Thyroid gland (tissue), 4 donors: ENCODE measurements at regions not wholly inside any gene's neighbourhood (a gene's known extent, or its start where the extent isn't known, plus 50 kb on each side); places are given as distances from the start of the nearest gene placed in this dataset.

Experiments used
- DNase-seq, 2 donors: peaks; one replicate each; pipeline ENCODE4 v3.0.0-alpha.2; 2019
- H3K27ac ChIP-seq, 3 donors: fragments of 200-600 bp; sonication (generic); 1 replicate in 2 of 3; 2 replicates in 1 of 3; pipeline ENCODE4 v1.5.1; 2016 to 2019; ENCODE audit warnings: mild to moderate bottlenecking in 1 of 3, moderate library complexity in 1 of 3
- H3K27me3 ChIP-seq: fragments of 200-600 bp; sonication (generic); one replicate; pipeline ENCODE4 v1.5.1; 2019
- H3K36me3 ChIP-seq, 2 donors: fragments of 200-600 bp; sonication (generic); one replicate each; pipeline ENCODE4 v1.5.1; 2016 to 2019
- H3K4me1 ChIP-seq, 2 donors: fragments of 200-600 bp; sonication (generic); one replicate each; pipeline ENCODE4 v1.5.1; 2017 to 2019
- H3K4me3 ChIP-seq, 3 donors: fragments of 200-600 bp; sonication (generic); replicated peaks in 1 of 3; 1 replicate in 2 of 3; 2 replicates in 1 of 3; pipeline ENCODE4 v1.5.1; 2016; ENCODE audit warnings: mild to moderate bottlenecking in 1 of 3
- H3K9me3 ChIP-seq: fragments of 200-600 bp; sonication (generic); one replicate; pipeline ENCODE4 v1.5.1; 2017
- POLR2A ChIP-seq, 2 donors: fragments of 450-650 bp; IDR thresholded peaks; one replicate each; pipeline ENCODE4 v1.6.1; 2017; ENCODE audit warnings: antibody characterized with exemption in 2 of 2, mild to moderate bottlenecking in 2 of 2, moderate library complexity in 1 of 2
- WGBS, 2 donors: methylation state at CpG; one replicate each; pipeline ENCODE4 v1.1.5; 2017; 5-methylcytosine and 5-hydroxymethylcytosine counted together
- intact Hi-C: fragments of 100-400 bp; cut with DNase I; formaldehyde crosslinking; loops from one replicate; pipeline ENCODE4 v1.15.1; 2023
- TF ChIP-seq, protein P1 (sequence below), 6 experiments: fragments of 200-600 bp in 3 of 6; fragments of 450-650 bp in 3 of 6; sonication (generic) in 3 of 6; IDR thresholded peaks; one replicate each; pipeline ENCODE4 v1.5.1; 2016 to 2019; ENCODE audit warnings: antibody characterized with exemption in 6 of 6, mild to moderate bottlenecking in 2 of 6, inconsistent platforms in 1 of 6, moderate library complexity in 1 of 6

GRCh38 chr5:57988813-57989212 lies 471.1 kb downstream of the PLK2 start:
- H3K27ac ChIP-seq = no peak overlapping the region
- intact Hi-C loops = no loop called here
- 82 to 84% methylated on average over 1 of the region's 1 CpG for WGBS, 2 donors

DNA sequence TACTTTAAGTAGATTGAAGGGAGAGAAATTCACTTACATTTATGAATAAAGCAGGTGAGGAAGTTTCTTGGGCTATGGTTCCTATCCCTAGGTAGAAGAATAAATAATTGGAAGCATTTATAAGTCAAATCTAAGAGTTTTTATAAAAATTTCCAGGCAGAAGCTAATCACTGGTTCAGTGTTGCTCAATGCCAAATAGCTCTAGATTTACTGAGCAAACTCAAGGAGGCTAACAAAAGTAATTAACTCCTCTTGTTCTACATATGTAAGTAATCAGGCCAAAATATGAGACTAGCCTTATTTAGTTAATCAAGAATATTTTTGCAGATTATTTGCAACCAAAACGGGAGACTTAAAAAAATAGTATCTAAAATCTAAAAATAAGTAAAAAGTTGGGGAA lies 472.3 kb downstream of the PLK2 start:
- TF ChIP-seq POLR2A (IDR thresholded peaks at IDR 0.05) = no peak
- TF ChIP-seq, protein P1, sequence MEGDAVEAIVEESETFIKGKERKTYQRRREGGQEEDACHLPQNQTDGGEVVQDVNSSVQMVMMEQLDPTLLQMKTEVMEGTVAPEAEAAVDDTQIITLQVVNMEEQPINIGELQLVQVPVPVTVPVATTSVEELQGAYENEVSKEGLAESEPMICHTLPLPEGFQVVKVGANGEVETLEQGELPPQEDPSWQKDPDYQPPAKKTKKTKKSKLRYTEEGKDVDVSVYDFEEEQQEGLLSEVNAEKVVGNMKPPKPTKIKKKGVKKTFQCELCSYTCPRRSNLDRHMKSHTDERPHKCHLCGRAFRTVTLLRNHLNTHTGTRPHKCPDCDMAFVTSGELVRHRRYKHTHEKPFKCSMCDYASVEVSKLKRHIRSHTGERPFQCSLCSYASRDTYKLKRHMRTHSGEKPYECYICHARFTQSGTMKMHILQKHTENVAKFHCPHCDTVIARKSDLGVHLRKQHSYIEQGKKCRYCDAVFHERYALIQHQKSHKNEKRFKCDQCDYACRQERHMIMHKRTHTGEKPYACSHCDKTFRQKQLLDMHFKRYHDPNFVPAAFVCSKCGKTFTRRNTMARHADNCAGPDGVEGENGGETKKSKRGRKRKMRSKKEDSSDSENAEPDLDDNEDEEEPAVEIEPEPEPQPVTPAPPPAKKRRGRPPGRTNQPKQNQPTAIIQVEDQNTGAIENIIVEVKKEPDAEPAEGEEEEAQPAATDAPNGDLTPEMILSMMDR (IDR thresholded peaks at IDR 0.05) = no peak
- intact Hi-C loops = no loop called here

More at GRCh38 chr5:57988813-57989212, 471.1 kb downstream of the PLK2 start:
- Histone ChIP-seq H3K27me3 (no peaks in the 10 kb centered on the region), H3K36me3 (no peaks in the 10 kb centered on the region), H3K4me1 (no peaks in the 10 kb centered on the region), H3K4me3 (no peak overlapping the region), H3K9me3 (no peaks in the 10 kb centered on the region)
- DNase-seq = no peak
- TF ChIP-seq, protein P1 (IDR thresholded peaks at IDR 0.05) = no peak
- no peak for TF ChIP-seq POLR2A (IDR thresholded peaks at IDR 0.05)

GRCh38 chr5:57986761-57987341 lies 473.0 kb downstream of the PLK2 start:
- Histone ChIP-seq H3K36me3 (no peaks in the 10 kb centered on the region), H3K4me1 (no peaks in the 10 kb centered on the region), H3K27me3 (no peaks in the 10 kb centered on the region), H3K9me3 (no peaks in the 10 kb centered on the region), H3K4me3 (no peak overlapping the region), H3K27ac (no peak overlapping the region)
- TF ChIP-seq, protein P1 (IDR thresholded peaks at IDR 0.05) = no peak
- no peak for TF ChIP-seq POLR2A (IDR thresholded peaks at IDR 0.05)
- DNase-seq = peak in 1 of 2 donors; percentile 3
- intact Hi-C loops = no loop called here

More for the DNA sequence above, 472.3 kb downstream of the PLK2 start:
- WGBS, 2 donors = 69 to 77% methylated on average over 1 of the region's 1 CpG
- no peak overlapping the region for H3K4me3 ChIP-seq
- no peaks in the 10 kb centered on the region for H3K36me3 ChIP-seq
- H3K9me3 ChIP-seq = no peaks in the 10 kb centered on the region
- no peak overlapping the region for H3K27ac ChIP-seq
- DNase-seq = no peak
- H3K27me3 ChIP-seq = no peaks in the 10 kb centered on the region
- no peaks in the 10 kb centered on the region for H3K4me1 ChIP-seq

- no peaks in the 10 kb centered on the region for H3K9me3 ChIP-seq
- H3K27ac ChIP-seq = no peak overlapping the region
- no peaks in the 10 kb centered on the region for H3K27me3 ChIP-seq
- 39 to 42% methylated on average over 2 of the region's 2 CpGs for WGBS, 2 donors
- no peaks in the 10 kb centered on the region for H3K4me1 ChIP-seq
- no peak overlapping the region for H3K4me3 ChIP-seq
- no peak for DNase-seq
- intact Hi-C loops = no loop called here
- H3K36me3 ChIP-seq = no peaks in the 10 kb centered on the region
- no peak for TF ChIP-seq POLR2A (IDR thresholded peaks at IDR 0.05)
- TF ChIP-seq, protein P1 (IDR thresholded peaks at IDR 0.05) = no peak
Observed at GRCh38 chr5:57983426-57983825, 476.5 kb downstream of the PLK2 start.

GRCh38 chr5:57979671-57980070 lies 480.2 kb downstream of the PLK2 start:
- intact Hi-C loops = no loop called here
- no peaks in the 10 kb centered on the region for H3K27me3 ChIP-seq
- no peaks in the 10 kb centered on the region for H3K36me3 ChIP-seq
- H3K4me3 ChIP-seq = no peak overlapping the region
- TF ChIP-seq POLR2A (IDR thresholded peaks at IDR 0.05) = no peak
- TF ChIP-seq, protein P1 (IDR thresholded peaks at IDR 0.05) = no peak
- no peaks in the 10 kb centered on the region for H3K9me3 ChIP-seq
- DNase-seq = no peak
- no peaks in the 10 kb centered on the region for H3K4me1 ChIP-seq
- no peak overlapping the region for H3K27ac ChIP-seq
- 92 to 97% methylated on average over 3 of the region's 3 CpGs for WGBS, 2 donors
